KMS-11 (cell line): ENCODE measurements at regions not wholly inside any gene's neighbourhood (a gene's known extent, or its start where the extent isn't known, plus 50 kb on each side); places are given as distances from the start of the nearest gene placed in this dataset.

ENCODE experiments used
- H2AFZ ChIP-seq: fragments of 200-600 bp; sonication (generic); 2 replicates; pipeline ENCODE4 v1.6.1; 2016; ENCODE audit warnings: antibody characterized with exemption, mixed run types, low read depth
- H3K27ac ChIP-seq: fragments of 200-600 bp; sonication (generic); 2 replicates; pipeline ENCODE4 v1.6.1; 2016; ENCODE audit warnings: mild to moderate bottlenecking, mixed run types
- H3K27me3 ChIP-seq: fragments of 200-600 bp; sonication (generic); 2 replicates; pipeline ENCODE4 v1.6.1; 2017; ENCODE audit warnings: mild to moderate bottlenecking, low read depth, mixed run types, moderate library complexity; ENCODE audit not compliant: insufficient read depth
- H3K36me3 ChIP-seq: fragments of 200-600 bp; sonication (generic); 2 replicates; pipeline ENCODE4 v1.6.1; 2017; ENCODE audit warnings: mild to moderate bottlenecking, mixed run types; ENCODE audit not compliant: insufficient read depth
- H3K4me1 ChIP-seq: fragments of 200-600 bp; sonication (generic); 2 replicates; pipeline ENCODE4 v1.6.1; 2016; ENCODE audit warnings: mild to moderate bottlenecking, low read depth, mixed run types; ENCODE audit not compliant: poor library complexity, severe bottlenecking
- H3K4me2 ChIP-seq: fragments of 200-600 bp; sonication (generic); 2 replicates; pipeline ENCODE4 v1.7.0; 2016; ENCODE audit warnings: mild to moderate bottlenecking, mixed run types
- H3K4me3 ChIP-seq: fragments of 200-600 bp; sonication (generic); IDR thresholded peaks from 2 replicates; pipeline ENCODE4 v1.6.1; 2017; ENCODE audit warnings: low read depth, low read length, mixed read lengths; ENCODE audit not compliant: insufficient read depth
- H3K79me2 ChIP-seq: fragments of 200-600 bp; sonication (generic); 2 replicates; pipeline ENCODE4 v1.6.1; 2016; ENCODE audit warnings: low read depth, mixed run types; ENCODE audit not compliant: insufficient read depth
- H3K9ac ChIP-seq: fragments of 200-600 bp; sonication (generic); 2 replicates; pipeline ENCODE4 v1.6.1; 2016; ENCODE audit warnings: mild to moderate bottlenecking, mixed run types
- H4K20me1 ChIP-seq: fragments of 200-600 bp; sonication (generic); 2 replicates; pipeline ENCODE4 v1.6.1; 2016; ENCODE audit warnings: mild to moderate bottlenecking, mixed run types; ENCODE audit not compliant: insufficient read depth
- TF ChIP-seq, protein P1 (sequence below): fragments of 200-600 bp; sonication (generic); conservative IDR thresholded peaks from 2 replicates; pipeline ENCODE4 v1.6.1; 2017; ENCODE audit warnings: low read depth, mild to moderate bottlenecking, antibody characterized with exemption, low read length, moderate library complexity, mixed read lengths

DNA sequence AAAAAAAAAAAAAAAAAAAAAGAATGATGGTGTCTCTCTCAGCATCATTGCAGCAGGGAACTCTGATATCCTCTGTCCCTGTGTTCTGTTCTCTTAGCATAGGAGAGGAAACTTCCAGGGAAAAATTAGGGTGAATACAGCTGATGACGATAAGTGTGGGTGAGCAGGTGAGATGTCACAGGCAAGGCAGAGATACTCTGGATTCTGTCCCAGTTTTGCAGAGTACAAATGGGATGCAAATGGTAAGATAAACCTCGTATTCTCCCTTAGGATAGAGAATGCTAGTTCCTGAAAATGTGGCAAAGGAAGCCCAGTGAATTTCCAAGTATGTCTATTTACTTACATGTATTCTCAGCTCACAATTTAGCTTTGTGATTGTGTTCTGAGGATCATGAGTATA, 671.6 kb upstream of the BOD1L1 start:
- Histone ChIP-seq H3K36me3 (no peaks in the 10 kb centered on the region), H3K4me1 (no peaks in the 10 kb centered on the region), H3K9ac (no peak overlapping the region), H4K20me1 (no peaks in the 10 kb centered on the region), H3K4me3 (no peak overlapping the region), H3K79me2 (no peaks in the 10 kb centered on the region), H3K27me3 (no peaks in the 10 kb centered on the region), H3K4me2 (no peak overlapping the region), H3K27ac (no peak overlapping the region), H2AFZ (no peak overlapping the region)
- TF ChIP-seq, protein P1, sequence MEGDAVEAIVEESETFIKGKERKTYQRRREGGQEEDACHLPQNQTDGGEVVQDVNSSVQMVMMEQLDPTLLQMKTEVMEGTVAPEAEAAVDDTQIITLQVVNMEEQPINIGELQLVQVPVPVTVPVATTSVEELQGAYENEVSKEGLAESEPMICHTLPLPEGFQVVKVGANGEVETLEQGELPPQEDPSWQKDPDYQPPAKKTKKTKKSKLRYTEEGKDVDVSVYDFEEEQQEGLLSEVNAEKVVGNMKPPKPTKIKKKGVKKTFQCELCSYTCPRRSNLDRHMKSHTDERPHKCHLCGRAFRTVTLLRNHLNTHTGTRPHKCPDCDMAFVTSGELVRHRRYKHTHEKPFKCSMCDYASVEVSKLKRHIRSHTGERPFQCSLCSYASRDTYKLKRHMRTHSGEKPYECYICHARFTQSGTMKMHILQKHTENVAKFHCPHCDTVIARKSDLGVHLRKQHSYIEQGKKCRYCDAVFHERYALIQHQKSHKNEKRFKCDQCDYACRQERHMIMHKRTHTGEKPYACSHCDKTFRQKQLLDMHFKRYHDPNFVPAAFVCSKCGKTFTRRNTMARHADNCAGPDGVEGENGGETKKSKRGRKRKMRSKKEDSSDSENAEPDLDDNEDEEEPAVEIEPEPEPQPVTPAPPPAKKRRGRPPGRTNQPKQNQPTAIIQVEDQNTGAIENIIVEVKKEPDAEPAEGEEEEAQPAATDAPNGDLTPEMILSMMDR, result no peak

DNA sequence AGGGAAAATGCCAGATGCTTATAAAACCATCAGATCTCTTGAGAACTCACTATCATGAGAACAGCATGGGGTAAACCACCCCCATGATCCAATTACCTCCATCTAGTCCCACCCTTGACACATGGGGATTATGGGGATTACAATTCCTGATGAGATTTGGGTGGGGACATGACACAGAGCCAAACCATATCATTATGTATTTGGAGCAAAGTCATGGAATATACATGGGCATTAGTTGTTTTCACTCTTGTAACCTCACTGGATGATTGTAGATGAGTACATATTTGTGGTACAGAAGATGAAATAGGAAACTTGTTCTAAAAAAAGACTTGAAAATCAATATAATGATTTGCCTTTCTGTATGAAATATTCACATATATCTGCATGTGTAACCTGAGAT, 674.5 kb upstream of the BOD1L1 start:
- Histone ChIP-seq H3K27ac (no peak overlapping the region), H4K20me1 (no peaks in the 10 kb centered on the region)
- TF ChIP-seq, protein P1, result no peak

DNA sequence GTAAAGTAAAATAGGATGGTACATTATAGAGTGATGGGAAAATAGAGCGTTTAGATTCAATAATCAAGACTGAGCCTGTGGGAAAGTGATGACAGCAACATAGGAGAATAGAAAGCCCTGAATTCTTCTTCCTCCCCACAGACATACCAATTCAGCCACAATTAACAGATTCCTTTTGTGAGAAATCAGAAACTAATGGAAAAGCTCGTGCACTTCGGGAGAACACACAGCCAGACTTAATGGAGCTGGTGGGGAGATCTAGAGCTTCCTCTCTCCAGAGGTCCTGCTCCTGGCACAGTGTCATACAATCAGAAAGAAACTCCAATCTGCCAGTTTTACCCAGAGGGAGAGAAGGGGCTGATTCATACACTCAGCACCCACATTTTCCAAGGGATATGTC, 676.3 kb upstream of the BOD1L1 start:
- Histone ChIP-seq H3K36me3 (no peaks in the 10 kb centered on the region), H3K27me3 (no peaks in the 10 kb centered on the region), H3K4me3 (no peak overlapping the region), H3K79me2 (no peaks in the 10 kb centered on the region), H3K27ac (no peak overlapping the region), H4K20me1 (no peaks in the 10 kb centered on the region), H3K4me2 (no peak overlapping the region), H3K4me1 (no peaks in the 10 kb centered on the region), H2AFZ (no peak overlapping the region), H3K9ac (no peak overlapping the region)
- TF ChIP-seq, protein P1, result no peak

More for the DNA sequence above, 674.5 kb upstream of the BOD1L1 start:
- Histone ChIP-seq H3K27me3 (no peaks in the 10 kb centered on the region), H3K4me2 (no peak overlapping the region), H2AFZ (no peak overlapping the region), H3K4me3 (no peak overlapping the region), H3K79me2 (no peaks in the 10 kb centered on the region), H3K36me3 (no peaks in the 10 kb centered on the region), H3K9ac (no peak overlapping the region), H3K4me1 (no peaks in the 10 kb centered on the region)

DNA sequence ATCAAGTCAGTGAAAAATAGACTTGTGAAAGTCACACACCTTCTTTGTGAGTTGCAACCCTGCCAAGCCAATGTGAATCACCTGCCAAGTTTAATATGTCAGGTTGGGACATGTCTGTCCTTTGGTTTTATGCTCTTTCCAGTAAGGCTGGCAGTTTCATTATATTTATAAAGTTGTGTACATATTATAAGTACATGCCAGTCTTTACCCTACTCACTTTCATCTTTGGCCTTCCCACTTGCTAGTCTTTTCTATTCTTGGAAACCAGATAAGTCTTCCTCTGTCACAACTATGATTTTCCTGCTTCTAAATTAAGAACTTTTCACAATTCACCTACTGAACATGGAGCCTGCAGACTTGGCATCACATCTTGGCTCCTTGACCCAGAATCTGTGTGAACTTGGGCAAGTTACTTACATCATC, 680.7 kb upstream of the BOD1L1 start:
- Histone ChIP-seq H3K79me2 (no peaks in the 10 kb centered on the region), H4K20me1 (no peaks in the 10 kb centered on the region), H3K4me3 (no peak overlapping the region), H2AFZ (no peak overlapping the region), H3K36me3 (no peaks in the 10 kb centered on the region), H3K27me3 (no peaks in the 10 kb centered on the region), H3K9ac (no peak overlapping the region), H3K4me1 (no peaks in the 10 kb centered on the region), H3K4me2 (no peak overlapping the region), H3K27ac (no peak overlapping the region)
- TF ChIP-seq, protein P1, result no peak
